ENCODE measurements at regions not wholly inside any gene's neighbourhood (a gene's known extent, or its start where the extent isn't known, plus 50 kb on each side); places are given as distances from the start of the nearest gene placed in this dataset.

DNA sequence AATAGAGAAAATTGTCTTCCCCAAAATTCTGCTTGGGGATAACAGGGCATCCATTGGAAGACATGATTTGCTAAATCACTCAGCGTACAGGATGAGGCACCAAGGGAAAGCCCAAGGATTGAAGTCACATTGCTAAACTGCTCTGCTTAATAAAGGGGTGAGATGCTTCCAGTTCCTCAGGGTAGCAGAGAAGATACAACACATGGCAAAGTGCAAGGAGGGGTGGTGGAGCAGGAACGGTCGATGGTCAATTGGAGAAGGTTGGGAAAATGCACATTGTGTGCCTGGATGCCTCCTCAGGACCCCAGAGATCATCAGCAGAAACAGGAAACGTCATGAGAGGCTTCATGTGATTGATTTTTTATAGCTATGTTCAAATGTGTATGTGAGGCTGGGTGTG is 116.3 kb upstream of the SOX1 start:
- TF ChIP-seq CTCF (IDR thresholded peaks at IDR 0.05) = no peak
- TF ChIP-seq POLR2A (IDR thresholded peaks at IDR 0.05) = no peak
